ENCODE measurements at regions not wholly inside any gene's neighbourhood (a gene's known extent, or its start where the extent isn't known, plus 50 kb on each side); places are given as distances from the start of the nearest gene placed in this dataset.

GRCh38 chr20:60365064-60365666 is 406.9 kb downstream of the CDH26 start:
- DNase-seq (ENCODE audit: low read depth in 2 of 2), result no peak

- no peak for DNase-seq (ENCODE audit: low read depth in 2 of 2)
Observed at GRCh38 chr20:60365882-60366281, 407.7 kb downstream of the CDH26 start.

- DNase-seq (ENCODE audit: low read depth in 2 of 2), result no peak
Observed at GRCh38 chr20:60371384-60371783, 413.2 kb downstream of the CDH26 start.

- no peak for DNase-seq (ENCODE audit: low read depth in 2 of 2)
Observed at GRCh38 chr20:60372275-60372674, 414.1 kb downstream of the CDH26 start.

- DNase-seq (ENCODE audit: low read depth in 2 of 2), result no peak
Observed at GRCh38 chr20:60372822-60373221, 414.6 kb downstream of the CDH26 start.

- DNase-seq (ENCODE audit: low read depth in 2 of 2), result no peak
Observed at GRCh38 chr20:60378620-60379019, 420.4 kb downstream of the CDH26 start.

GRCh38 chr20:60381643-60382400 is 423.6 kb downstream of the CDH26 start:
- no peak for DNase-seq (ENCODE audit: low read depth in 2 of 2)

GRCh38 chr20:60389441-60389840 is 431.2 kb downstream of the CDH26 start:
- DNase-seq (ENCODE audit: low read depth in 2 of 2), result no peak

- DNase-seq (ENCODE audit: low read depth in 2 of 2), result no peak
Observed at GRCh38 chr20:60389882-60390281, 431.7 kb downstream of the CDH26 start.

- no peak for DNase-seq (ENCODE audit: low read depth in 2 of 2)
Observed at GRCh38 chr20:60395991-60396390, 437.8 kb downstream of the CDH26 start.

- no peak for DNase-seq (ENCODE audit: low read depth in 2 of 2)
Observed at GRCh38 chr20:60400567-60400966, 442.3 kb downstream of the CDH26 start.

- DNase-seq (ENCODE audit: low read depth in 2 of 2), result no peak
Observed at GRCh38 chr20:60402189-60403058, 444.2 kb downstream of the CDH26 start.

- DNase-seq (ENCODE audit: low read depth in 2 of 2), result no peak
Observed at GRCh38 chr20:60403105-60403741, 445.0 kb downstream of the CDH26 start.

- DNase-seq (ENCODE audit: low read depth in 2 of 2), result no peak
Observed at GRCh38 chr20:60407011-60407771, 449.0 kb downstream of the CDH26 start.

GRCh38 chr20:60407938-60408337 is 449.7 kb downstream of the CDH26 start:
- no peak for DNase-seq (ENCODE audit: low read depth in 2 of 2)

GRCh38 chr20:60408435-60408834 is 450.2 kb downstream of the CDH26 start:
- no peak for DNase-seq (ENCODE audit: low read depth in 2 of 2)

- no peak for DNase-seq (ENCODE audit: low read depth in 2 of 2)
Observed at GRCh38 chr20:60410618-60411264, 452.5 kb downstream of the CDH26 start.

GRCh38 chr20:60411813-60412212 is 453.6 kb downstream of the CDH26 start:
- DNase-seq (ENCODE audit: low read depth in 2 of 2), result no peak

GRCh38 chr20:60420676-60421229 is 462.5 kb downstream of the CDH26 start:
- no peak for DNase-seq (ENCODE audit: low read depth in 2 of 2)

GRCh38 chr20:60422848-60423247 is 464.6 kb downstream of the CDH26 start:
- no peak for DNase-seq (ENCODE audit: low read depth in 2 of 2)
